Skeletal muscle satellite cell (primary cell): ENCODE measurements at regions not wholly inside any gene's neighbourhood (a gene's known extent, or its start where the extent isn't known, plus 50 kb on each side); places are given as distances from the start of the nearest gene placed in this dataset.

Experiments
- H3K27me3 ChIP-seq: 2 replicates; pipeline ENCODE4 v1.7.0; 2013; ENCODE audit warnings: low read length; ENCODE audit not compliant: control insufficient read depth, insufficient read depth
- H3K36me3 ChIP-seq: 2 replicates; pipeline ENCODE4 v1.7.0; 2013; ENCODE audit warnings: mild to moderate bottlenecking, control low read depth, low read length; ENCODE audit not compliant: insufficient read depth
- H3K4me1 ChIP-seq: 2 replicates; pipeline ENCODE4 v1.7.0; 2013; ENCODE audit warnings: low read length; ENCODE audit not compliant: control insufficient read depth, insufficient read depth
- H3K4me2 ChIP-seq: 2 replicates; pipeline ENCODE4 v1.7.0; 2013; ENCODE audit warnings: mild to moderate bottlenecking, low read length
- H3K4me3 ChIP-seq: 2 replicates; pipeline ENCODE4 v1.7.0; 2013; ENCODE audit warnings: low read length
- H3K9ac ChIP-seq: 2 replicates; pipeline ENCODE4 v1.7.0; 2013; ENCODE audit warnings: mild to moderate bottlenecking, low read depth, low read length, moderate library complexity
- H3K9me3 ChIP-seq: replicated peaks from 2 replicates; pipeline ENCODE4 v1.7.0; 2013; ENCODE audit warnings: mild to moderate bottlenecking, control low read depth, low read length

DNA sequence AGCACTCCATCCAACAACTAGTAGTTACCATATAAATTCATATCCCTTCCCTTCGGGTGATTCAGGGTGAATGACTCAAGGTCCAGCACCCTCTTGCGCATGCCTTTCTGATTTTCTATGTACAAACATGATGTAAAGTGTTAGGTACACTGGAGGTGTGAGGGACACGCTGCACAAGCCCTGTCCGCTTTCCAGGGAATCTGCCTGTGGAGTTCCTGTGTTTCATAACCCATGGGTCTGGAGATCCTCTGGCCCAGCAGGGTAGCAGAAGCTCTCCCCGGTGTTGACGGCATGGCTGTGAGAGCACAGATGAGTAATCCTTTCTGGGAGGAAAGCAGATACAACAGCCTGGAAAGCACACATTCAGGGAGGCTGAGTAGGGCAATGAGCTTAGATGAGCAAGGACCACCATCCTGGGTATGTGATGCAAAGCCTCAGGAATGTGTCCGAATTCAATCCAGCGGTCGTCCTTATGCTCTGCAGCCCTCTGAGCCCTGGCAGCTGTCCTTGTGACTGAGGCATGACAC is 142.9 kb upstream of the TP63 start:
- Histone ChIP-seq H3K27me3 (no peaks in the 10 kb centered on the region), H3K4me1 (peaks cover 12% of the 10 kb centered on the region), H3K4me3 (no peak overlapping the region), H3K4me2 (peak overlapping the region; percentile 48), H3K9ac (no peak overlapping the region), H3K9me3 (no peaks in the 10 kb centered on the region), H3K36me3 (no peaks in the 10 kb centered on the region)

DNA sequence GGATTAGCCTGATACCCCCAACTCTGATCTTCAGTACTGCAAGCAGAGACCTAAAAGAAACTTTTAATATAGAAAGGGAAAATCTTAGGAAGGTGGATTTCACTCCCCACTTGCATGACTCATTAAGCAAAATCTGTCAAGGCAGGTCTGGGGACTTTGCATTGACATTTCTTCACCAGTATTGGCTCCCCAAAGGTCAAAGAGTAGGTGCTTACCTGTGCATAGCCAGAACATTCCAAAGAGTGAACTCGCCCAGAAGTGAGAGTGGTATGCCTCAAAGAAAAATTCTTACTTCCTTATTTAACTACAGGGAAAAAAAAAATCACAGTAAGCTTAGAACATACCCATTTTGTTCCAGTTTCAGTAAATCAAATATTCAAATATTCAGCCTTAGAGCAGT is 140.9 kb upstream of the TP63 start:
- H3K4me3 ChIP-seq: no peak overlapping the region
- no peaks in the 10 kb centered on the region for H3K36me3 ChIP-seq
- peaks cover 12% of the 10 kb centered on the region for H3K4me1 ChIP-seq
- no peaks in the 10 kb centered on the region for H3K27me3 ChIP-seq
- no peaks in the 10 kb centered on the region for H3K9me3 ChIP-seq
- no peak overlapping the region for H3K4me2 ChIP-seq
- no peak overlapping the region for H3K9ac ChIP-seq

DNA sequence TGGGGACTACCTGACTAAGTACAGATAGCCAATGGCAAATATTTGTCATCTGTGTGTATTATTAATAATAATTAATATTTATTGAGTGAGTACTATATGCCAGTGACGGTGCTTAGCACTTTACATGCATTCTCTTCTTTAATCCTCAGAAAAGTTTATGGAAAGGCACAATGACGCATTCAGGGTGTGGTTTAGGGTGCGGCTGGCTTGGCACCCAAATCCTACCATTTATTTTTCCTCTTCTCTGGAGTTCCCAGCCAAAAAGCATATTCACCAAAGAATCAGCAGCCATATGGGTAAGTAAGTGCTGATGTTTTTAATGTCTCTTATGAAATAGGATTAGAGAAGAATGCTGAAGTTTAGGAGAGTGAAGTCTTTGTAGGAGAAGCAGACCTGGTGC is 140.4 kb upstream of the TP63 start:
- Histone ChIP-seq H3K36me3 (no peaks in the 10 kb centered on the region), H3K27me3 (no peaks in the 10 kb centered on the region), H3K9ac (no peak overlapping the region), H3K4me1 (peaks cover 12% of the 10 kb centered on the region), H3K4me3 (no peak overlapping the region), H3K4me2 (no peak overlapping the region), H3K9me3 (no peaks in the 10 kb centered on the region)

DNA sequence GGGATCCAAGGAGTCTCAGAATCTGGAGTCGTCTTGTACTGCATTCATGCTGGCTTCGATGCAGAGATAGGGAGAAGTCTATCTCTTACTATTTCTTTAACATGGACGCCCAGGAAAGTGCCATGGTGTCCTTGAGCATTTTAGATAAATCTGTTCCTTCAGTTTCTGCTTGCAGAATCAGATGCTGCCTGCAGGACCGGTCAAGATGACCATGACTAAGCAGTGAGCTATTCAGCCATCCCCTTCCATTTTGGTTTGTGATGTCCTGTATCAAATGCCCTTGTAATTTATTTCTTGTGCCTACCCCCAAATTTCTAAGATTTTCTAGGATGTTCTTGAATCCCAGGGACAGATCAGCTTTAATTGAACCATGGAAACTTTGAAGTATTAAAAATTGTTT is 139.4 kb upstream of the TP63 start:
- Histone ChIP-seq H3K9me3 (no peaks in the 10 kb centered on the region), H3K27me3 (no peaks in the 10 kb centered on the region), H3K4me2 (no peak overlapping the region), H3K4me1 (peaks cover 12% of the 10 kb centered on the region), H3K9ac (no peak overlapping the region), H3K36me3 (no peaks in the 10 kb centered on the region), H3K4me3 (no peak overlapping the region)

GRCh38 chr3:189493271-189493670 is 137.9 kb upstream of the TP63 start:
- Histone ChIP-seq H3K27me3 (no peaks in the 10 kb centered on the region), H3K4me1 (peaks cover 7% of the 10 kb centered on the region), H3K4me3 (no peak overlapping the region), H3K36me3 (no peaks in the 10 kb centered on the region), H3K9ac (no peak overlapping the region), H3K9me3 (no peaks in the 10 kb centered on the region), H3K4me2 (no peak overlapping the region)

- Histone ChIP-seq H3K9me3 (no peaks in the 10 kb centered on the region), H3K4me1 (no peaks in the 10 kb centered on the region), H3K36me3 (no peaks in the 10 kb centered on the region), H3K27me3 (no peaks in the 10 kb centered on the region), H3K9ac (no peak overlapping the region), H3K4me3 (no peak overlapping the region), H3K4me2 (no peak overlapping the region)
Observed at GRCh38 chr3:189494632-189495031, 136.6 kb upstream of the TP63 start.

DNA sequence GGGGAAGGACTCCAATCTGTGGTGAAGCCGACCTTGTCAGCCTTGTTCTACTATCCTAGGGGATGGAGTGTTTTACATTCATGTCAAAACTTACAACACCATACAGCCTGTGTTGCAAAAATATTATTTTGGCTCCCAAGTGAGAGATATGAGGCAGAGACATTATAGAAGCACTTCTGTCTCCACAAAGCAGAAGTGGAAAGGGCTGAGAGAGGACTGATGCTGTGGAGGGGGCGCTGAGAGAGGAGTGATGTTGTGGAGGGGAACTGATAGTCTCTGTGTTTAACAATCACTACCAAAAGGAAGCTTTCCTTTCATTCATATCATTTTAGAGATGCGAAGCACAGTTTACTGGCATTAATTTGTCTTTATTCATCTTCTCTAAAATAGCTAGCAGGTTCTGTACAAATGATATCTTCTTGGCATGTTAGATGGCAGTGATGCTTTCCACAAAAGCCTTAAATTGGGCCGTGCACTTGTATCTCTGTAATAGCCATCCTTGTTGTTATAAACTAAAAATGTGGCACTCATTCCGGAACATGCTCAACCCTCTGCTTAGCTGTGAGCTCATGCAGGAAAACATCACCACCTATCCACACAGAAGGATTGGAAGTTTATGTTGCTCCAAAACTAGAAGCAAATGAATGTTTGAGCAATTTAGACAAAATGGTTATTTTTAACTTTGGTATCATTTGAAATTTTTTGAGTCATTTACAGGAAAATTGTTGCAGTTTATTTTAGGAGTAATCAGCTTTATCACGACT is 134.6 kb upstream of the TP63 start:
- no peak overlapping the region for H3K4me2 ChIP-seq
- H3K4me1 ChIP-seq: no peaks in the 10 kb centered on the region
- H3K36me3 ChIP-seq: no peaks in the 10 kb centered on the region
- H3K9ac ChIP-seq: no peak overlapping the region
- H3K4me3 ChIP-seq: no peak overlapping the region
- H3K27me3 ChIP-seq: no peaks in the 10 kb centered on the region
- no peaks in the 10 kb centered on the region for H3K9me3 ChIP-seq

DNA sequence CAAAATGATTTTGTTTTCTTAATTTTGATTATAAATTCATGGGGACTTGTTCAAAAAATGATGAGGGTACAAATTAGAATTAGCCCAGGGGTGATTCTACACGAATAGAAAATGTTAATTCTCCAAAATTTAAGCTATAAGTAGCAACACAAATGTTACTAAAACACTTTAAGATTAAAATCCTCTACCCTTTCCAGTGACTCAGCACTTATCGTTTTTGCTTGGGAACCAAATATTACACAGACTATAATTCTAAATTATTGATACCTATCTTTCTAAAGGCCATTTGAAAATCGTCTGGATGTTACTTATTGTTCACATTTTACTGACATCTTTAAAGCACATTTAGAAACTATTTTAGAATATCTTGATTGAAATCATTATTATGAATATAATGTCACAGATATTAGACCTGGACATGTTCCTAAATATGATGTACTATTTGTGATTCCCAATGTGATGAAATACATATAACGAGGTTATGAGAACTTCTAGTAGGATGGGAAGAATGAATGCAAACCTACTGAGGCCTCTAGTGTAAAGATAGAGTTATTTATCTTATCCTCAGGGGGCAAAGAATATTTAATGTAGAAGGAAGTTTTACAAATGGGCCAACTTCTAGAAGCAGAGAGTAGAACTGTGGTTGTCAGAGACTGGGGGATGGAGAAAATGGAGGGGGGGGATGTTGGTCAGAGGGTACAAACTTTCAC is 132.0 kb upstream of the TP63 start:
- no peaks in the 10 kb centered on the region for H3K9me3 ChIP-seq
- no peaks in the 10 kb centered on the region for H3K27me3 ChIP-seq
- no peaks in the 10 kb centered on the region for H3K4me1 ChIP-seq
- H3K9ac ChIP-seq: no peak overlapping the region
- H3K36me3 ChIP-seq: no peaks in the 10 kb centered on the region
- no peak overlapping the region for H3K4me3 ChIP-seq
- H3K4me2 ChIP-seq: no peak overlapping the region

DNA sequence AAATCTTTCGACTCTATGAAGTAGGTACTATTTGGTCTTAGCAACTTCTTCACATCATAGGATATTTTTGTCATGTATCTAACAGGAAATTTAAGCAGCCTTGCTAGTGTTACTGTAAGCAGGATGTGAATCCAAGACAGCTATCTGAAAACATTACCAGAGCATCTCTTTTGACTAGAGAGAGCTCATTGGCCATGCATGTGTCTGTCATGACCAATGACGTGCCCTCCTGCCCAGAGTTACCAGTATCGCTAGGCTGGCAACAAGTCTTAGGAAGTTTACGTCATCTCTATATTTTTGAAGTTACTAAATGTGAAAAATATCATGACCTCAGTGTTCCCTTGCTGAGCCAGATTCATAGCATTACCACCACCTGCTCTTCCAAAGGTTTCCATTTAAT is 130.9 kb upstream of the TP63 start:
- H3K27me3 ChIP-seq: no peaks in the 10 kb centered on the region
- H3K4me1 ChIP-seq: no peaks in the 10 kb centered on the region
- no peaks in the 10 kb centered on the region for H3K9me3 ChIP-seq
- H3K36me3 ChIP-seq: no peaks in the 10 kb centered on the region
- no peak overlapping the region for H3K9ac ChIP-seq
- no peak overlapping the region for H3K4me3 ChIP-seq
- H3K4me2 ChIP-seq: no peak overlapping the region

DNA sequence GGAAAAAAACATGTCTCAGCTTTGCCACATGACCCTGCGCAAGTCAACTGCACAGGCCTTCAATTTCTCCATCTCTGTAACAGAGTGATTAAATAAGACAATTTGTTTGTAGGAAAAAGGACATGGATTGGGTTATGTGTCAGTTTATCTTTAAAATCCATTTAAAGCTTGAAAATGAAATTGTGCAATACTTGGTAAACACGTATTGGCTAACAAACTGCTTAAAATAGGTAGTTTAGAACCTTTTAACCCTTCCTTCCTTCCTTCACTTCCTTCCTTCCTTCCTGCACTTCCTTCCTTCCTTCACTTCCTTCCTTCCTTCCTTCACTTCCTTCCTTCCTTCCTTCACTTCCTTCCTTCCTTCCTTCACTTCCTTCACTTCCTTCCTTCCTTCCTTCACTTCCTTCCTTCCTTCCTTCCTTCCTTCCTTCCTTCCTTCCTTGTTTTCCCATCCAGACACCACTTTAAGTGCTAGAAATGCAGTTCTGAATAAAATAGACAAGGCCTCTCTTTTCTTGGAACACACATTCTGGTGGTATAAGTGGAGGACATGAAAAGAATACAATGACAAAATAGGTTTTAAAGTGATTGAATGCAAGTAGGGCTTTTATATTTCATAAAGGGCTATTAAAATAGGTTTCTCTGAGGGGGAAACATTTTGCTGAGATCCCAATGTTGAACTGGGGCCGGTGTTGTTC is 130.2 kb upstream of the TP63 start:
- Histone ChIP-seq H3K27me3 (no peaks in the 10 kb centered on the region), H3K9me3 (no peaks in the 10 kb centered on the region), H3K4me2 (no peak overlapping the region), H3K36me3 (no peaks in the 10 kb centered on the region), H3K4me1 (no peaks in the 10 kb centered on the region), H3K4me3 (no peak overlapping the region), H3K9ac (no peak overlapping the region)

DNA sequence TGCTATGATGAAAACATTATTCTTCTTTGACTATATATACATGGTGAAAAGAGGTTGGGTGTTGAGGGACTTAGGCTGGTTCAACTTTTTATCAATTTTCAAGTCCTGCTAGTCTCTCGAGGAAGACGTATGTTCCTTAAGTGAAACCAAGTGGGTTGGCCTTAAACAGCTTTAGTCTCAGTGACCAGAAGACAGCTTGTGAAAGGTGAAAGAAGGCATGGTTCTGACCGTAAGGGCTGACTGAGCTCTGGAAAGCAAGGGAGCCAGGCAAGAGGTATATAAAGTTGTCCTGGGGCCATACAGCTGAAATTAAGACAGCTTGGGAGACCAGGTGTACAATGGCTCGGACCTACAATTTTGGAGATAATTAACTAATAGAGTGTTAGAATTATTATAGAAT is 128.9 kb upstream of the TP63 start:
- Histone ChIP-seq H3K9ac (no peak overlapping the region), H3K4me2 (no peak overlapping the region), H3K4me1 (no peaks in the 10 kb centered on the region), H3K9me3 (no peaks in the 10 kb centered on the region), H3K36me3 (no peaks in the 10 kb centered on the region), H3K4me3 (no peak overlapping the region), H3K27me3 (no peaks in the 10 kb centered on the region)
